ENCODE measurements at regions not wholly inside any gene's neighbourhood (a gene's known extent, or its start where the extent isn't known, plus 50 kb on each side); places are given as distances from the start of the nearest gene placed in this dataset.

DNA sequence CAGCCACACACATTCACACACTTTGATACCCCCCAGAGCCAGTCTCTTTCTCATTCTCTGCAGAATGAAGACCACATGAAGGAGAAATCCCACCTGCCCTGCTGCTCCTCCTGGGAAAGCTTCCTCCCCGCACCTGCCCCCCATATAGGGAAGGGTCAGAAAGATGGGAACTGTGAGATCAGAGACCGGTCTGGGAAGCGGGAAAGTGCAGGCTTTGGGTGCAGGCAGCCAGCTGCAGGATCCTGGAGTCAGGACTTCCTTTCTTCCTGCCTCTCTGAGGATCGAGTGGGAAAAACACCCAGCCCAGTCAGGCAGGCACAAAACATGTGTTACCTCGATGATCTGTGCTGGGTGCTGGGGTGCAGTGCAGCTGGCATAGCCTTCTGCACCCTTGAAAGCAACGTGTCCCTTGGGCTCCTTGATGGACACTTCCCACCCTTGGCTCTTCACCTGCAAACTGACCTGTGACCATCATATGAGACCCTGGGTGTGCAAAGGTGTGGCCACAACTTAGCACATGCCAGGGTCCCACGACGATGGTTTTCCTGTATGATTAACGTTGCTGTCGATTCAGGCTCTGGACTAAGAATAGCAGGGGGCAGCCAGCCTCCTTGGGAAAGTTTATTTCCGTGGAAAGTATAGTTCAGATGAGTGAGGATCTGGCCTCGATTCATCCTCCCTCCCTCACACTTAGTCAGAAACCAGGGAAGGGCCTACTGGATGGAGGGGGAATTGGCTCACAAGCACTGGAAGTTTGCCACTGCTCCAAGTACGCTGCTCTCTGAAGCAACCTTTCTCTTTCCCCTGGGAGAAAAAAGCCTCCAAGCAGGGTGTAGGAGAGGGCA is 105.4 kb upstream of the MED13L start:
- H3K27ac Mint-ChIP-seq = no peak overlapping the region
- H3K4me3 Mint-ChIP-seq = no peak overlapping the region
- no peaks in the 10 kb centered on the region for H3K4me1 Mint-ChIP-seq
- ATAC-seq (replicated peaks) = no peak
- no peaks in the 10 kb centered on the region for H3K36me3 Mint-ChIP-seq (ENCODE audit: low read depth)
- H3K27me3 Mint-ChIP-seq = peaks cover 5% of the 10 kb centered on the region
- H3K9me3 Mint-ChIP-seq = no peaks in the 10 kb centered on the region

DNA sequence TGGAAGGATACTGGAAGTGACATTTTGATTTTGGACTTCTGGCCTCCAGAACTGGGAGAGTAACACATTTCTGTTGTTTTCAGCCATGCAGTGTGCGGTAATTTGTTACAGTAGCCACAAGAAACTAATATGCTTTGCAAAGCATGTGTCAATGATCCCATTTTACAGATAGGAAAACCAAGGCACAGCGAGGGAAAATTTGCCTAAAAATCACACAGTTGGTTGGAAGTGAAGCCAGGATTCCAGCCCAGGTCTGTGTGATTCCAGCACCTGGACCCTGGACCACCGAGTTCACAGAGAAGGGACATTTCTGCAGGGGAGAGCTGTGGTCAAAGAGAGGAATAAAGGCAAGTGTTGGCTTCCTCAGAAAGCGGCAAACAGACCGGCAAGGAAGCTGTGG is 106.7 kb upstream of the MED13L start:
- no peaks in the 10 kb centered on the region for H3K4me1 Mint-ChIP-seq
- H3K9me3 Mint-ChIP-seq = no peaks in the 10 kb centered on the region
- H3K36me3 Mint-ChIP-seq (ENCODE audit: low read depth) = no peaks in the 10 kb centered on the region
- H3K4me3 Mint-ChIP-seq = no peak overlapping the region
- no peak for ATAC-seq (replicated peaks)
- peaks cover 5% of the 10 kb centered on the region for H3K27me3 Mint-ChIP-seq
- H3K27ac Mint-ChIP-seq = no peak overlapping the region

DNA sequence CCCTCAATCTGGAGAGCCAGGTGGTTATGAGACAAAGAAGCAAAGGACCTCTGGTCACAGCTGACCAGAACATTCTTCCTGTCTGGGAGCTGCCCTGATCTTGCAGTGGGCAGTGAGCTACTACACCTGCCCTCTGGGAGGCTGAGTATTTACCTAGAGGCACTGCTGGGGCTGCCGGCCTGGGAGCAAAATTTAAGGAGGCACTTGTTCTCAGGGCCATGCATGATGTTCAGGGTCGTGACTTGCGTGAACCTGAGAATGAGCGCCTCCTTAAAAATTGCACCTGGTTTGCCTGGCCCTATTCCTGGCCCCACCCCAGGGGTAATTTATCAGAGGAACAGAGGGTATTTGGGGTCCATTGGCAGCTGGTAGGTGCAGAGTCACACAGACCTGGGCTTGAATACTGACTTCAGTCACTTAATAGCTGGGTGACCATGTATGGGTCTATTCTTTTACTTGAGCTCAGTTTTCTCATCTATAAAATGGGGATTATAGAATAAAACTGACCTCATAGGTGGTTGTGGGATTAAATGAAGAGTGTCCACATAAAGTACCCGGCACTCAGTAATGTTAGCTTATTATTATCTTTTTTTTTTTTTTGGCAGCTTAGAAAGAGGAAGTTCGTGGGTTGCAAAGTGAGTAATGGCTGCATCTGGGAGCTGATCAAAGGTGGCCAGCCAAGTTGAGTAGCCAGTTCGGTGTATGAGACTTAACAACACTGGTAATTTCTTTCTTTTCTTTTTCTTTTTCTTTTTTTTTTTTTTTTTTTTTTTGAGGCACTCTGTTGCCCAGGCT is 107.4 kb upstream of the MED13L start:
- H3K4me3 Mint-ChIP-seq = no peak overlapping the region
- no peaks in the 10 kb centered on the region for H3K4me1 Mint-ChIP-seq
- H3K9me3 Mint-ChIP-seq = no peaks in the 10 kb centered on the region
- H3K27ac Mint-ChIP-seq = no peak overlapping the region
- peak; percentile 23 for ATAC-seq (replicated peaks)
- no peaks in the 10 kb centered on the region for H3K36me3 Mint-ChIP-seq (ENCODE audit: low read depth)
- H3K27me3 Mint-ChIP-seq = peaks cover 5% of the 10 kb centered on the region

DNA sequence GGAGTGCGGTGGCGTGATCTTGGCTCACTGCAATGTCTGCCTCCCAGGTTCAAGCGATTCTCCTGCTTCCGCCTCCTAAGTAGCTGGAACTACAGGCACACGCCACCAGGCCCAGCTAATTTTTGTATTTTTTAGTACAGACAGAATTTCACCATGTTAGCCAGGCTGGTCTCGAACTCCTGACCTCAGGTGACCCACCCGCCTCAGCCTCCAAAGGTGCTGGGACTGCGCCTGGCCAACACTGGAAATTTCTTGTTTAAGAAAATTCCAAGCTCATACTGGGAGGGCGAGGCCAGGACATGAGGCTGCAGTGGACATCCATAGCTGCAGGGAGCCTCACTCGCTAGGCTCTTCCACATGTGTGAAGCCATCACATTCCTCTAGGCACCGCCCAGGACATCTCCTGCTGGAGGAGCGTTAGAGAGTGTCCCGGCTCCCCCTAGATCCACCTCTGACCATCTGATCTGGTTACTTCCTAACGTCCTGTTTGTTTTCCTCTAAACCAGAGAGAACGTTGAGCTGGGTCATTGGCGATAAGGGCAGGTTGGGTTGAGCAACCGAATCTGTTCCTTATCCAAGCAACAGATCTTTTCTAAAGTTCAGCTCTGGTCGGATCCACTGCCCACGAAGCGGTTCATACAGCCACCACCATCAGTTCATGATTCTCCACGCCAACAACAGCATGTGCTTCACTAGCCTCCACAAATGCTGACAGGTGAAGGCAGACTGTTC is 108.2 kb upstream of the MED13L start:
- Mint-ChIP-seq H3K27ac (no peak overlapping the region), H3K36me3 (ENCODE audit: low read depth) (no peaks in the 10 kb centered on the region), H3K9me3 (no peaks in the 10 kb centered on the region), H3K4me3 (no peak overlapping the region), H3K4me1 (no peaks in the 10 kb centered on the region), H3K27me3 (peaks cover 5% of the 10 kb centered on the region)
- ATAC-seq (replicated peaks) = no peak

DNA sequence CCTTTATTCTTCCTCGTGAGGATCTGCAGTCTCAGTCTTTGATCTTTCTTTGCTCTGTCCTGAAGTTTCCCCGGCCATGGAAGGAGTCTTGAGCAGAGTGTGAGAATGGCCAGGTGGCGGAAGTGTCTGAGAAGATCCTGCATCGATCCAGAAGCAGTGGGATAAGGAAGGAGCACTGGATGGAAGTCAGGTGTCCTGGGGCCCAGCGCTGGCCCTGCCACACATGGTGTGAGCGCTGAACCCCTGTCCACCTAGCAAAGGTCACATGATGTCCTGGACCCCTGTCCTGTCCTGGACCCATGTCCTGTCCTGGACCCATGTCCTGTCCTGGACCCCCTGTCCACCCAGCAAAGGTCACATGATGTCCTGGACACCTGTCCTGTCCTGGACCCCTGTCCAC is 111.8 kb upstream of the MED13L start:
- Mint-ChIP-seq H3K36me3 (ENCODE audit: low read depth) (no peaks in the 10 kb centered on the region), H3K27ac (no peak overlapping the region), H3K4me3 (no peak overlapping the region), H3K27me3 (no peaks in the 10 kb centered on the region), H3K4me1 (no peaks in the 10 kb centered on the region), H3K9me3 (no peaks in the 10 kb centered on the region)
- no peak for ATAC-seq (replicated peaks)

DNA sequence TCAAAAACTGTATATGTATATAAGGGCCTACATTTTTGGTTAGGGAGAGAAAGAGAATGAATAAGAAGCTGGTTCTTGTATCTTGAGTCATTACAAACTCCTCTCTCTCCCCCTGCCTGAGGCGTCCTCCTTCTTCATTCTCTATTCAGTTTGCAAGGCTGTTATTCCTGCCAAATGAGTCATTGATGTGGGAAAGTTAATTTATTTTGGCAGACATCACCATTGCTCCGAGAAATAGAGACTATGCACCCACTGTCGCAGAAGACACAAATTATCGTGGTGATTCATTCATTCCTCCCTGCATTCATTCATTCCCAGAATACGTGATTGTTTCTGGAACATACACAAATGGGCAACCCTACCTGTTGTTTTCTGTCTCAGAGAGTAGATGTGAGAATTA is 112.5 kb upstream of the MED13L start:
- ATAC-seq (replicated peaks) = no peak
- H3K9me3 Mint-ChIP-seq = no peaks in the 10 kb centered on the region
- H3K4me1 Mint-ChIP-seq = no peaks in the 10 kb centered on the region
- no peak overlapping the region for H3K27ac Mint-ChIP-seq
- H3K4me3 Mint-ChIP-seq = no peak overlapping the region
- no peaks in the 10 kb centered on the region for H3K27me3 Mint-ChIP-seq
- H3K36me3 Mint-ChIP-seq (ENCODE audit: low read depth) = no peaks in the 10 kb centered on the region

DNA sequence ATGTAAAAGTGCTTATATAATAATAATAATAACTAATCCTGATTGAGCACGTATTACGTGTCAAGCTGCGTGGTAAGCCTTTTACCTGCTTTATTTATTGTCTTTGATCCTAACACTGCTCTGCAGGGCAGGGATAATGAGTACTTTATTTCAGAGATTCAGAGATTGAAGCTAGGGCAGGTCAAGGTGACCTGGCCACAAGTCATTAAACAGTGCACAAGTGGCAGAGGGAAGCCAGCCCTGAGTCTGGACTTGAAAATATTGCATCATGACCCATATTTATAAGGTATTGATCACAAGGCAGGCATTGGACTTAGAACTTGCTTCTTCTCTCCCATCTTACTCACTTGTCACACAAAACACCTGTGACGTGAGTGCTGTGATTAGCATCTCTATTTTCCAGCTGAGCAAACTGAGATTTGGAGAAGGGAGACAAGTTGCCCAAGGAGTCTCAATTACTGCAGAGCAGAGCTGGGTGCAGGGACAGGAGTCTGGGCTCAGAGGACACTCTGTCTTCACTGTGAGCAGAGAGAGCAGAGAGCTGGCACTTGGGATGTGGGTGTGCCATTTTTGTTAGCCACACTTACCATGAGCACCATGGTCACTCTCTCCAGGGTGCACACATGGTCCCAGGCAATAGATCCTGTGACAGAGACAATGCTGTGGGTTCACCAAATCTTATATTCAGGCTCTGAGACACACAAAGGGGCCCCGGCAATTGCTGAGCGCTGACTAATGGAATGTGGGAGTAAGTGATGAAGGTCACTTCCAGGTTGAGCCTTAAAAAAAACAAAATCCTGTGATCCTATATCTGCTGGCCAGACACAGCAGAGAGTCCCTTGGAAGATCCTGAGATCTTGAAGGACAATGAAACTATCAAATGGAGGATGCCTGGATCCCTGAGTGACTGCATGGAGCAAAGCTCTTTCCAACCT is 113.2 kb upstream of the MED13L start:
- no peak overlapping the region for H3K4me3 Mint-ChIP-seq
- no peaks in the 10 kb centered on the region for H3K4me1 Mint-ChIP-seq
- H3K27ac Mint-ChIP-seq = no peak overlapping the region
- no peak for ATAC-seq (replicated peaks)
- H3K27me3 Mint-ChIP-seq = no peaks in the 10 kb centered on the region
- H3K9me3 Mint-ChIP-seq = no peaks in the 10 kb centered on the region
- no peaks in the 10 kb centered on the region for H3K36me3 Mint-ChIP-seq (ENCODE audit: low read depth)

DNA sequence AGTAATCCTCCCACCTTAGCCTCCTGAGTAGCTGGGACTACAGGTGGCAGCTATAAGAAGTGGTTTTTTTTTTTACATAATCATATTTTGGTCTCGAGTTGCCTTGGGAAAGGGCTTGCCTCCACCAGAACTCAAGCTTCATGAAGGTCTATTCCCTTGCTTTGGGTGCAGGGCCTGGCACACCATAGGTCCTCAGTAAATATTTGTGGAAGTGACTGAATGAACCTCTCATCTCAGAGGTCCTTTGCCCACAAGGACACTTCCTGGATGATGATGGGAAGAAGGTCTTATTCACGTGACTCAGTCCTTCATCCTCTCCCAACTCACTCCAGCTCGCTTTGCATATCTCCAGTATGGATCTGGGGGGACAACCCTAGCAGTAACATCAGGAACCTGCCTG is 114.0 kb upstream of the MED13L start:
- H3K27ac Mint-ChIP-seq = no peak overlapping the region
- H3K36me3 Mint-ChIP-seq (ENCODE audit: low read depth) = no peaks in the 10 kb centered on the region
- ATAC-seq (replicated peaks) = no peak
- no peaks in the 10 kb centered on the region for H3K27me3 Mint-ChIP-seq
- H3K4me3 Mint-ChIP-seq = no peak overlapping the region
- no peaks in the 10 kb centered on the region for H3K9me3 Mint-ChIP-seq
- H3K4me1 Mint-ChIP-seq = no peaks in the 10 kb centered on the region

DNA sequence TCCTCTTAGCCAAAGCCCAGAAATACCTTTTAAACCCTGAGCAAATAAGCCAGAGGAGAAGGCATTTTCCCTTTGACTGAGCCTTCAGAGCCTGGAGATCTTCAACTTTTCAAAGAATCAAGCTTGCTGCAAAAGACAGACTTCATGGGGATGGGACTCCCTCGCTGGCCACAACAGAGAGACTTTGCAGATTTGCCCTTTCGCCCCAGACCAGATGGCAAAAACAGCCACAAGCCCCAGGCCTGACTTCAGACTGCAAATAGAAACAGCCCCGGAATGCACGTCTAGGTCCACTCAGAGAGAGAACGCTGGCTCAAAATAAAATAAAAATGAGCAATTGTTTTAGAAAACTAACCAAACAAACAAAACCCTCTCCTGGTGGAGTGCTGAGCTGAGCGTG is 114.6 kb upstream of the MED13L start:
- ATAC-seq (replicated peaks) = no peak
- Mint-ChIP-seq H3K9me3 (no peaks in the 10 kb centered on the region), H3K4me1 (no peaks in the 10 kb centered on the region), H3K27me3 (no peaks in the 10 kb centered on the region), H3K27ac (no peak overlapping the region), H3K36me3 (ENCODE audit: low read depth) (no peaks in the 10 kb centered on the region), H3K4me3 (no peak overlapping the region)

DNA sequence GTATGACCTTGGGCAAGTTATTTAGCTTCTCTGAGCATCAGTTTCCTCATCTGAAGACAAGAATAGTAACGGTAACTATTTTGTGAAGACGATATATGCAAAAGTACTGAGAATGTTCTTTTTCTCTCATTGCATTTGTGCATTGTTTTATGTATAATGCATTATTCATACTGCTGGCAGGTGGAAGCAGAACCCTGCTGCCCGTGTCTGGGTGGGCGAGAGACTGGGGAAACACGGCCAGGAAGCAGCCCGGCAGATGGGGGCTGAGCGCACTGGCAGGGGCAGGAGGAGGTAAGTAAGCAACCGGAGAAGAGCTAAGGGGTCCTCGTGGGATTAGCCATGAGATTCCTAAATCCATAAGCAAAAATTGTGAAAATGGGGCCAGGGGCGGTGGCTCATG is 115.8 kb upstream of the MED13L start:
- ATAC-seq (replicated peaks) = no peak
- H3K4me1 Mint-ChIP-seq = no peaks in the 10 kb centered on the region
- no peak overlapping the region for H3K27ac Mint-ChIP-seq

DNA sequence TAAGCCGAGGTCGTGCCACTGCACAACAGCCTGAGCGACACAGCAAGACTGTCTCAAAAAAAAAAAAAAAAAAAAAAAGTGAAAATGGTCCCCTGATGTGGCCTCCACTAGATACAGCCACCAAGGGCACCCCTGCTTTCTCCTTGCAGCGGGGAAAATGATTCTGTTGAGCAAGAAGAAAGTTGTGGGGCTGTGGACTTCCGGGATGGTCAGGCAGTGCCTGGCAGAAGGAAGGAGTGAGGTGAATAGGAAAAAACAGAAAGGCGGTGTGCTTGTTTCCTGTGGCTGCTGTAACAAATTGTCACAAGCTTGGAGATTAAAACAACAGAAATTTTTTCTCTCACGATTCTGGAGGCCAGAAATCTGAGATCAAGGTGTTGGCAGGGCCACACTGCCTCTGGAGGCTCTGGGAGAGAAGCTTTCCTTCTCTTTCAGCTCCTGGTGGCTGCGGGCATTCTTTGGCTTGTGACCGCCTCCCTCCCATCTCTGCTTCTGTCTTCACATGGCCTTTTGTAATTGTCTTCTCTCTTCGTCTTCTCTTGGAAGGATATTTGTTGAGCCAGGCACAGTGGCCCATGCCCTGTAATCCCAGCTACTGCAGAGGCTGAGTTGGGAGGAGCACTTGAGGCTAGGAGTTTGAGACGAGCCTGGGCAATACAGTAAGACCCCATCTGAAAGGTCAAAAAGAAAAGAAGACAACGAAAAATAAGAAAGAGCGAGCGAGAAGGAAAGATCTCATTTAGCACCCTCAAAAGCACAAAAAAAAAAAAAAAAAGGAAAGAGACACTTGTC is 116.6 kb upstream of the MED13L start:
- Mint-ChIP-seq H3K4me1 (no peaks in the 10 kb centered on the region), H3K27ac (no peak overlapping the region), H3K4me3 (no peak overlapping the region), H3K9me3 (peaks cover 5% of the 10 kb centered on the region), H3K36me3 (ENCODE audit: low read depth) (no peaks in the 10 kb centered on the region), H3K27me3 (no peaks in the 10 kb centered on the region)
- ATAC-seq (replicated peaks) = no peak

More for the DNA sequence above, 115.8 kb upstream of the MED13L start:
- H3K4me3 Mint-ChIP-seq = no peak overlapping the region
- H3K36me3 Mint-ChIP-seq (ENCODE audit: low read depth) = no peaks in the 10 kb centered on the region
- H3K9me3 Mint-ChIP-seq = peaks cover 5% of the 10 kb centered on the region
- no peaks in the 10 kb centered on the region for H3K27me3 Mint-ChIP-seq

DNA sequence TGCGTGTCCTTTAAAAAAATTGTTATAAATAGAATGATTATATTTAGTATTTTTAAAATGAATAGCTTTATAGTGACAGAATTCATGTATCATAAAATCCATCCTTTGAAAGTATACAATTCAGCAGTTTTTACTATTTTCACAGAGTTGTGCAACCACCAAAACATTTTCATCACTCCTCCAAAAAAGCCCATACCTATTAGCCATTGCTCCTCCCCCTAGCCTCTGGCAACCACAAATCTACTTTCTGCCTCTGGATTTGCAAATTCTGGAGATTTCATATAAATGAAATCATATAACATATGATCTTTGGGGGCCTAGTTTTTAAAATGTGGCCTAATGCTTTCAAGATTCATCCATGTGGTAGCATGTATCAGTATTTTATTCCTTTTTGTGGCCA is 117.9 kb upstream of the MED13L start:
- Mint-ChIP-seq H3K4me1 (no peaks in the 10 kb centered on the region), H3K9me3 (peaks cover 5% of the 10 kb centered on the region), H3K4me3 (no peak overlapping the region), H3K27ac (no peak overlapping the region), H3K27me3 (no peaks in the 10 kb centered on the region), H3K36me3 (ENCODE audit: low read depth) (no peaks in the 10 kb centered on the region)
- ATAC-seq (replicated peaks) = no peak

DNA sequence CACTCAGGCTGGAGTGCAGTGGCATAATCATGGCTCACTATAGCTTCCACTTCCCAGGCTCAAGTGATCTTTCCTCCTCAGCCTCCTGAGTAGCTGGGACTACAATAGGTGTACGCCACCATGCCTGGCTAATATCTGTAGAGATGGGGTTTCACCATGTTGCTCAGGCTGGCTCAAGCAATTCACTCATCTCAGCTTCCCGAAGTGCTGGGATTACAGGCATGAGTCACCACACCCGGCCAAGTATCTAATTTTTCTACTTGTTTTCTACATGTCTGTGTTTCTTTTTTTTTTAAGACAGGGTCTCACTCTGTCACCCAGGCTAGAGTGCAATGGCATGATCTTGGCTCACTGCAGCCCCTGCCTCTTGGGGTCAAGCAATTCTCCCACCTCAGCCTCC is 119.7 kb upstream of the MED13L start:
- H3K36me3 Mint-ChIP-seq (ENCODE audit: low read depth) = no peaks in the 10 kb centered on the region
- no peak overlapping the region for H3K4me3 Mint-ChIP-seq
- no peaks in the 10 kb centered on the region for H3K4me1 Mint-ChIP-seq
- H3K27ac Mint-ChIP-seq = no peak overlapping the region
- no peak for ATAC-seq (replicated peaks)
- H3K27me3 Mint-ChIP-seq = no peaks in the 10 kb centered on the region
- peaks cover 11% of the 10 kb centered on the region for H3K9me3 Mint-ChIP-seq
